ENCODE measurements at regions not wholly inside any gene's neighbourhood (a gene's known extent, or its start where the extent isn't known, plus 50 kb on each side); places are given as distances from the start of the nearest gene placed in this dataset.

GRCh38 chr20:39452583-39453340, 490.6 kb downstream of the DHX35 start:
- intact Hi-C loops (cut with DNase I) = no loop called here
- DNase-seq = peak in 1 of 5 donors; percentile 50

GRCh38 chr20:39451386-39451785, 489.2 kb downstream of the DHX35 start:
- intact Hi-C loops (cut with DNase I) = no loop called here
- Histone ChIP-seq H3K9me3 (ENCODE audit: control insufficient read depth in 2 of 3, insufficient read depth in 1 of 3, low read length in 3 of 3) (no peaks in the 10 kb centered on the region), H3K4me1 (ENCODE audit: control insufficient read depth in 2 of 3, insufficient read depth in 2 of 3, low read depth in 1 of 3, low read length in 3 of 3) (peaks cover 0 to 16% (median 0%) of the 10 kb centered on the region in 3 donors), H3K36me3 (ENCODE audit: control insufficient read depth in 2 of 3, insufficient read depth in 3 of 3, low read length in 3 of 3) (no peaks in the 10 kb centered on the region), H3K9ac (ENCODE audit: low read length in 3 of 3) (no peak overlapping the region), H3K4me3 (ENCODE audit: low read length in 3 of 3) (no peak overlapping the region), H3K27ac (ENCODE audit: low read depth in 2 of 2, low read length in 2 of 2) (no peak overlapping the region), H3K27me3 (ENCODE audit: control insufficient read depth, insufficient read depth, low read length) (no peaks in the 10 kb centered on the region)
- TF ChIP-seq, protein P1, sequence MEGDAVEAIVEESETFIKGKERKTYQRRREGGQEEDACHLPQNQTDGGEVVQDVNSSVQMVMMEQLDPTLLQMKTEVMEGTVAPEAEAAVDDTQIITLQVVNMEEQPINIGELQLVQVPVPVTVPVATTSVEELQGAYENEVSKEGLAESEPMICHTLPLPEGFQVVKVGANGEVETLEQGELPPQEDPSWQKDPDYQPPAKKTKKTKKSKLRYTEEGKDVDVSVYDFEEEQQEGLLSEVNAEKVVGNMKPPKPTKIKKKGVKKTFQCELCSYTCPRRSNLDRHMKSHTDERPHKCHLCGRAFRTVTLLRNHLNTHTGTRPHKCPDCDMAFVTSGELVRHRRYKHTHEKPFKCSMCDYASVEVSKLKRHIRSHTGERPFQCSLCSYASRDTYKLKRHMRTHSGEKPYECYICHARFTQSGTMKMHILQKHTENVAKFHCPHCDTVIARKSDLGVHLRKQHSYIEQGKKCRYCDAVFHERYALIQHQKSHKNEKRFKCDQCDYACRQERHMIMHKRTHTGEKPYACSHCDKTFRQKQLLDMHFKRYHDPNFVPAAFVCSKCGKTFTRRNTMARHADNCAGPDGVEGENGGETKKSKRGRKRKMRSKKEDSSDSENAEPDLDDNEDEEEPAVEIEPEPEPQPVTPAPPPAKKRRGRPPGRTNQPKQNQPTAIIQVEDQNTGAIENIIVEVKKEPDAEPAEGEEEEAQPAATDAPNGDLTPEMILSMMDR (IDR thresholded peaks at IDR 0.05; ENCODE audit: borderline replicate concordance, extremely low read depth, insufficient read depth) = no peak
- FAIRE-seq (no peak), DNase-seq (no peak)

More at GRCh38 chr20:39452583-39453340, 490.6 kb downstream of the DHX35 start:
- no peak overlapping the region for H3K4me3 ChIP-seq (ENCODE audit: low read length in 3 of 3)
- TF ChIP-seq, protein P1 (IDR thresholded peaks at IDR 0.05; ENCODE audit: borderline replicate concordance, extremely low read depth, insufficient read depth) = no peak
- H3K9me3 ChIP-seq (ENCODE audit: control insufficient read depth in 2 of 3, insufficient read depth in 1 of 3, low read length in 3 of 3) = no peaks in the 10 kb centered on the region
- peaks cover 0 to 16% (median 0%) of the 10 kb centered on the region in 3 donors for H3K4me1 ChIP-seq (ENCODE audit: control insufficient read depth in 2 of 3, insufficient read depth in 2 of 3, low read depth in 1 of 3, low read length in 3 of 3)
- H3K27ac ChIP-seq (ENCODE audit: low read depth in 2 of 2, low read length in 2 of 2) = no peak overlapping the region
- H3K27me3 ChIP-seq (ENCODE audit: control insufficient read depth, insufficient read depth, low read length) = no peaks in the 10 kb centered on the region
- H3K36me3 ChIP-seq (ENCODE audit: control insufficient read depth in 2 of 3, insufficient read depth in 3 of 3, low read length in 3 of 3) = no peaks in the 10 kb centered on the region
- FAIRE-seq = no peak
- H3K9ac ChIP-seq (ENCODE audit: low read length in 3 of 3) = no peak overlapping the region

DNA sequence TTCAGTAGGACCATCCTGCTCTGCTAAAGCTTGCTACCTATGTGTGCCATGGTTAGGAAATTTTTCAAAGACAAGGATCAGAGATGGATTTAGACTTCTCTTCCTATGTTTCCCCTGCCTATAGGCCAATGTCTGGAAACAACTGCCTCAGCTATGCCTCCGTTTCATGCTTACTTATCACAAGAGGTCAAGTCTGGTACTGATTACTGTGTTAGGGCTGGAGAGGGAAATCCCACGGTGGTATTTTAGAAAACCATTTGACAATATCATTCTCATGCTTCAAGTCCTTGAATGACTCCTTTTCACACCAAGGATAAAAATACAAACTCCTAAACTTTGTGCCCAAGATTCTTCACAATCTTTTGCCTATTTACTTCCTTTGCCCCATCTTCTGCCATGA, 484.3 kb downstream of the DHX35 start:
- Histone ChIP-seq H3K9ac (ENCODE audit: low read length in 3 of 3) (no peak overlapping the region), H3K36me3 (ENCODE audit: control insufficient read depth in 2 of 3, insufficient read depth in 3 of 3, low read length in 3 of 3) (no peaks in the 10 kb centered on the region), H3K4me3 (ENCODE audit: low read length in 3 of 3) (no peak overlapping the region), H3K4me1 (ENCODE audit: control insufficient read depth in 2 of 3, insufficient read depth in 2 of 3, low read depth in 1 of 3, low read length in 3 of 3) (no peaks in the 10 kb centered on the region), H3K9me3 (ENCODE audit: control insufficient read depth in 2 of 3, insufficient read depth in 1 of 3, low read length in 3 of 3) (no peaks in the 10 kb centered on the region), H3K27ac (ENCODE audit: low read depth in 2 of 2, low read length in 2 of 2) (no peak overlapping the region), H3K27me3 (ENCODE audit: control insufficient read depth, insufficient read depth, low read length) (no peaks in the 10 kb centered on the region)
- intact Hi-C loops (cut with DNase I) = no loop called here
- no peak for FAIRE-seq
- TF ChIP-seq, protein P1 (IDR thresholded peaks at IDR 0.05; ENCODE audit: borderline replicate concordance, extremely low read depth, insufficient read depth) = no peak
- no peak for DNase-seq

Data from kidney (tissue), 13 donors.